NCI-H1436 (cell line): ENCODE measurements at regions not wholly inside any gene's neighbourhood (a gene's known extent, or its start where the extent isn't known, plus 50 kb on each side); places are given as distances from the start of the nearest gene placed in this dataset.

ENCODE experiments used
- DNase-seq: peaks from one replicate; lab custom pipeline; 2025; lab: John Stamatoyannopoulos, UW

GRCh38 chr6:40973304-40973703 lies 65.7 kb downstream of the UNC5CL start:
- no peak for DNase-seq

GRCh38 chr6:40972814-40973213 lies 66.2 kb downstream of the UNC5CL start:
- DNase-seq: no peak

- DNase-seq: no peak
Measured at GRCh38 chr6:40972190-40972589, 66.8 kb downstream of the UNC5CL start.

- no peak for DNase-seq
Measured at GRCh38 chr6:40968620-40969164, 70.3 kb downstream of the UNC5CL start.

DNA sequence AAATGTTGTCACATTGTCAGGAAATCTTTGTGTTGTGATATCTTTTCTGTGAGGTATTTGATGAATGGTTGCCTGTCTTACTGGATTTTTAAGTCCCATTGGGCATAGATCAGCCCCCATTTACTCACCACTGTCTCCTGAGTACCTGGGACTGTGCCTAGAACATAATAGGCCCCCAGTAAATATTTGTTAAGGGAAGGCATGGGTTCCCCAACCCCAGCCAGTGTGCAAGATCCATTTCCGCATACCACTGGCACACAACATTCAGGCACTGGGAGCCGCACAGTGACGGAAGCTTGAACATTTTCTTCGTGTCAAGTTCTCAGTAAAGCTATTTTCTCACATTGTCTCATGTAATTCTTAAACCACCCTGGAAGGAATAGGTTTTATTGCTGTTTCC lies 72.2 kb downstream of the UNC5CL start:
- no peak for DNase-seq

GRCh38 chr6:40965046-40965445 lies 74.0 kb downstream of the UNC5CL start:
- no peak for DNase-seq

DNA sequence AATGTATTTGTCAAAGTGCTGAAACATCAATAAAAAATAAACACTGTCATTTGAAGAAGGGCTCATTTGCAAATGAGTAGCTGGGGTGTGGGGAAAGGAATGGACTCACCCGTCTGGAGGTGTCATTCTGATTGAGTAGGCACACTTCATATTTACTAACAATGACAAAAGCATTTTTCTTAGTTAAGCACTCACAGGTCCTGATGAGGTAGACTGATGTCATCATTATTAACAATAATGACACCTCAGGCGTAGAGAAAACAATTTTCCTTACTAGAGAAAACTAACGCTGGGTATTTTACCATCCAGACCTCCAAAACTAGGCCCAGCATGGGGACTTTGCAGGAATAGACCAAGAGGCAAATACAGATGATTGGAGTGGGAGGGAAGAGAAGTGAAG lies 76.0 kb downstream of the UNC5CL start:
- DNase-seq: no peak

GRCh38 chr6:40962241-40962640 lies 76.8 kb downstream of the UNC5CL start:
- no peak for DNase-seq

- DNase-seq: no peak
Measured at GRCh38 chr6:40961831-40962230, 77.2 kb downstream of the UNC5CL start.

DNA sequence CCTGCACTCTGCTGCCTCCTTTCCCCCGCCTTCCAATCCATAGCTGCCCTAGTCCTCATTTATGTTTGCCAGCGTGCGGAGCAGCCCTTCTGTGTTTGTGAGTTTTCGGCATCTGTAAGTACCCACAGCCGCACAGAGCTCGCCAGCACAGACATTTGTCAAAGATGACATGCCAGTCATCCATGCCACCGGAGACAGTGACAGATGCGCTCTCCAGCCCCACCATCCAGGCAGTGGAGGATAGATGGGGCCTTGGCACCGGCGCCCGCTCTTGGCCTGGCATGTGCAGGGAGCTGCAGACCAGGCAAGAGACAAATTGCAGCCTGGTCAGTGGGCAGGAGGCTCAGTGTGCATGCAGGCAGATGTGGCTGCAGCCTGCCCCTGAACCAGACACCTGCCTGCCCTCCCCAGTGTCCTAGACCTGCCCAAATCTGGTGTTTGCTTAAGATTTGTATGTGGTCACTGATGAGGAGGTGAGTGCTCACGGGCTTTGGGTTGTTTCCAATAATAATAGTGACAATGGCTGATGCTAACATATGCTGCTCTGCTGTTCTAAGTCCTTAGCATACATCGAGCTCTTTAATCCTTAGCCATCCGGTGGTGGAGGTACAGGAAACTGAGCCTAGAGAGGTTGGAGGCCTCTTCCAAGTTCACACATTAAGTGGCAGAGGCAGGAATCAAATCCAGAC lies 78.1 kb downstream of the UNC5CL start:
- no peak for DNase-seq

DNA sequence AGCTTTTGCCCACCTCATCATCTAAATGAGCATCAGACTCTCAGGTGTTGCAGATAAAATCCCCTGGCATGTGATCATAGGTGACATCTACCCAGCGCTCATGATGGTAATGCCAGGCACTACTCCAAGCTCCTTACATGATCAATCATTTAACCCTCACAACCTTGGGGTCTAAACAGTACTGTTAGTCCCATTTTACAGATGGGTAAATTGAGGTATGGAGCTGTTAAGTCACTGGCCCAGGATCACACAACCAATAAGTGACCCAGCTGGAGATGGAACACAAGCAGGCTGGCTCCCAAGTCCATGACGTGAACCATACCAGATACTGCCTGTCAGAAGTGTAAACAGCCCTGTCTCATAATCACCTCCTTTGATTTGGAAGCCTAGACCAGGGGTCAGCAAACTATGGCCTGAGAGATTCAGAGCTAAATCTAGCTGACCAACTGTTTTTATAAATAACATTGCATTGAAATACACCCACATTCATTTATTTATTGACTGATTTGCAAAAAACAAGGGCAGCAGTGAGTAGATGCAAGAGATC lies 79.2 kb downstream of the UNC5CL start:
- DNase-seq: no peak

GRCh38 chr6:40958738-40959137 lies 80.3 kb downstream of the UNC5CL start:
- no peak for DNase-seq

GRCh38 chr6:40957616-40958492 lies 81.2 kb downstream of the UNC5CL start:
- DNase-seq: no peak

DNA sequence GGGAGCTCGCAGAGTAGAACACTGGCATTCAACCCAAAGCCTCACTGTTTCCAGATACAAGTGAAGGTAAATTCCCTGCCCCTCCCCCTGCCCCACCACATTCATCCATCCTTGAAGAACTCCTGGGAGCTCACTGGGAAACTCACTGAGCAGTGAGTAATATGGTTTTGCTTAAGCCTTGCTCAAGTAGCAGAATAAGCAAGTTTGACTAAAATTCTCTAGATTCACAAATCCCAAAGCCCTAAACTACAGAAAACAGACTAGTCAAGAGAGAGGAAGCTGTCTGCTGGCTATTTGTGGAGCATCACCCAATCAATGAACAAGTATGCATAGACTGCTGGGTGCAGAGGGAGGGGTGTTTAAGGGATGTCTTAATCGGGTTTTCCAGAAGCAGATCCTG lies 82.1 kb downstream of the UNC5CL start:
- DNase-seq: no peak

GRCh38 chr6:40955178-40955545 lies 83.9 kb downstream of the UNC5CL start:
- no peak for DNase-seq

GRCh38 chr6:40954446-40955177 lies 84.4 kb downstream of the UNC5CL start:
- no peak for DNase-seq

DNA sequence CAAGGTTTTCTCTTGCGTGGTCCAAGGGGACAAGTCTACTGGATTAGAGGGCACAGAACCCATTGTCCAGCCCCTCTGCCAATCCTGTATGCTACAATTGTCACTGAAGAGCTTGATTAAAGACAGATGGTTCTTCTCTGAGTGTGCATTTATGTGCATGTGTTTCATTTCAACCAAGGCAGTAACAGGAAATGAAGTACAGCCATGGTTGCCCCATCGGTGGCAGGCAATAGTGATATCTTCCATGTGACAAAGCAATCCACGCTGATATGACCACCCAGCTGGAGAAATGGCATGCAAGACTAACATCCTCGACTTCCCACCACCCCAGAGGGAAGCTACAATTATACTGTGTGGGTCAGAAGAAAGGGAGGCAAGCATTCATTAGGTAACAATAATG lies 85.5 kb downstream of the UNC5CL start:
- no peak for DNase-seq

- DNase-seq: no peak
Measured at GRCh38 chr6:40950986-40951698, 87.9 kb downstream of the UNC5CL start.

GRCh38 chr6:40948570-40948969 lies 90.5 kb downstream of the UNC5CL start:
- no peak for DNase-seq

- DNase-seq: no peak
Measured at GRCh38 chr6:40947876-40948526, 91.0 kb downstream of the UNC5CL start.

GRCh38 chr6:40946738-40947301 lies 92.2 kb downstream of the UNC5CL start:
- DNase-seq: no peak
